Activated T-cell treated with anti-CD3 and anti-CD28 coated beads for 48 hours (primary cell): ENCODE measurements at regions not wholly inside any gene's neighbourhood (a gene's known extent, or its start where the extent isn't known, plus 50 kb on each side); places are given as distances from the start of the nearest gene placed in this dataset.

Experiments
- DNase-seq: peaks from one replicate; pipeline ENCODE4 v3.0.0-alpha.2; 2020; ENCODE audit warnings: low read depth

GRCh38 chr11:42593441-42593840, 718.4 kb upstream of the API5 start:
- DNase-seq, result no peak

DNA sequence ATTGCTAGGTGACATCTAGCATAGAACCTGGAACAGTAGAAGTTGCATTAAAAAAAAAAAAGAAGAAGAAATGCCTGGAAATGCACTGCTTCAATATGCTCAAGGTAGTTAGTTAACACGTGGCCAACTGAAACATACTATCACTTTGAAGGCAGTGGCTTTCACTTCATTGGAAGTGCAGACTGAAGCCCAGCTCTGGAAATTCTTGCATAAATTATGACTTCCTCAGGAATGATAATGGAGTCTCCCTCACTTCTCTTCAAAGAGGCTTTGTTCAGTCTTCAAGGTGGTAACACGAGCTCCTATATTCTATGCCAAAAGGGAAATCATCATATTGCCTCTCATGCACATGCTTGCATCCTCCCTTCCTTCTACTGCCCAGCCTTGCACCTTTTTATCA, 715.9 kb upstream of the API5 start:
- no peak for DNase-seq

DNA sequence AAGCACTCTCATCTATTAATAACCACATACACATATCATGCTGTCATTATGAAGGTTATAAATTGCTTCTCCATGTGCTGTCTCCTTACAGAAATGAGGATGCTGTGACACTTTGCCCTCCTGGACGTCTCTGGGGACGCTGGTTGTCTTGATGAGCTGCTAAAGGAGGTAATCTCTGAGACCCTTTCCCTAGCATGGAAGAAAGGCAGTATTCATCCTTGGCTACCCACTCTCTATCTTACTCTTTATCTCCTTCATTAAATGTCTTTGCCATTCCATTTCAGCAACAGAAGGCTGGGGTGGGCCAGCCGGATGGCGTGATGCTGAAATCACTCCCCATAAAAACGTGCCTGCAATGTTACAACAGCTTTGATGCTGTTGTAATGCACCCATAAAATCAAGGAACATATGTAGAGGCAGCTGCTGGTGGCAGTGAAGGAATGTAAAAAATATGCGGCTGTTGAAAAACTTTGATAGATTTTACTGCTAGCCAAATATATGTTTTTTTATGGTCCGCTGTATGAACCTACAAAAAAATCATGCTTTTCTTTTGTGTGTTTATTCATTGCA, 715.1 kb upstream of the API5 start:
- no peak for DNase-seq

GRCh38 chr11:42598341-42598740, 713.5 kb upstream of the API5 start:
- DNase-seq, result no peak

DNA sequence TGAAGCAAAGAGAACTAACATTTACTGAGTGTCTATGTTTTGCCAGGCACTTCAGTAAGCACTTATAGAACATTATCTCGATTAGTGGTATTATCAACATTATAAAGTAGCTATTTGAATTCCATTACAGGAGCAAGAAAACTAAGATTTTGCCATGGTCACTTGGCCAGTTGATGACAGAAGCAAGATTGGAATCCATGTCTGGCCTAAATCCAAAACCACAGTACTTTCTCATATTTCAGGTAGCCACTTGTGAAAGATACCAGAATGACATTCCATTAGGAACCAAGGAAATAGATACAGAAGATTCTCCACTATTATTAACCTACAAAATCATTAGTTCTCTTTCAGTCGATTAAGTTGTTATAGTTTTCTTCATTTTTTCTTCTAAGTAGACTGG, 691.0 kb upstream of the API5 start:
- no peak for DNase-seq

DNA sequence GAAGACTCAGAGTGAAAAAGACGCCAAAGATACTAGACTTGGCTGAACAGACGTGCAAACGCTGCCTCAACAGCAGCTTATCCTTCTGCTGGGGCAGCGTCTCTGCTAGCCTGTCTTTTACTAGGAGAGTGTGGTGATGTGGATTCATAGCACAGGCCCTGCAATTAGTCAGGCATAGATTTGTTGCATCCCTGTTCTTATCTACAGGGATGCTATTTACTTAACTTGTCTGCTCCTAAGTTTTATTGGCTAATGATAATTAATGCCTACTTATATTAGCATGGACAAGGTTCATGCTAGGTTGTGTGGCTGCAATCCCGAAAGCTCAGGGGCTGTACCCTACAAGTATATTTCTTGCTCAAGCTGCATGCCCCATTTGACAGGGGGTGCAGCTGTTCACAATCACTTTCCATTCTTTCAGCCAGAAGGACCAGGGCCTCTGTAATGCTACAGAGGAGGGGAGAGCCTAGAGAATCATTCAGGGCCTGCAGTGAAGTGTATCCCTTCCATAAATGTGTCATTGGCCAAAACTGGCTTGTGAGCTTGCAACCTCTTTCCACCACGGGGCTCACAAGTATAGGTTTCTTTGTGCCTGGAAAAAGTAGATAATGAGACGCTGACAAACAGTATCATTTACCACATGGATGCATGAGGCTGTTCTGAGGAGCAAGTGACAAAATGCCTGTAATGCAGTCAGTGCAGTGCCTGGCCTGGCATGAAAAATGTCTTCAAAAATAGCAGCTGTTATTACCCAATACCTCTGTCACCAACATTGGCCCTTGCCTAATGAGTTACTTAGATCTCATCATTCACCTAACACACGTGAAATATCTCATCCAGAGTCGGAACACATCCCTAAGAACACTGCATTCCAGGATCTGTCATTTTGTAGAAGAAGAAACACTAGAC, 685.8 kb upstream of the API5 start:
- no peak for DNase-seq

DNA sequence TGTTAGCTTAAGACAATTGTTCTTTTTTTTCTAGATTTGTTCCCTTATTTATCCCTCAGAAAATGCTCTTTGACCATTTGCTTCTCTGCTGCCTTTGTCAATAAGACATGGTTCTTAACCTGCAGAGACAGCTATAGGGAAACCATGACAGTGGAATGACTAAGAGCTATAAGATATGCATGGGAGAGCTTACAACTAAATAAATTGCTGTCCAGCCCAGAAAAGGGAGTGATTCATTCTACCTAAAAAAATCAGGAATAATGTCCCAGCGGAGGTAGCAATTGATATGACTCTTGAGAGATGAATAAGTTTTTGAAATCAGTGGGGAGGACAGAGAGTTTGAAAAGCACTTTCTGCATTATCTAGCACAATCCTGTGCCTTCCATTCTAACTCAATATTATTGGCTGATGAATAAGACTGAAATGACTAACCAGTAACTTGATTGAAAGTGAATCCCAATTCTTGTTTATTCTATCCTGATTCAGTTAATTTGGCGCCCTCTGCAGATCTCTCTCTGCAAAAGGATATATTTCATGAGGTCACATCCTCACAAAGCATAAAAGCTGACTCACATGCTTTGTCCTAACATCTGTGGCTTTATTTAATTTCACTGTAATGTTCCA, 680.5 kb upstream of the API5 start:
- DNase-seq, result no peak

GRCh38 chr11:42646959-42647358, 664.8 kb upstream of the API5 start:
- no peak for DNase-seq

DNA sequence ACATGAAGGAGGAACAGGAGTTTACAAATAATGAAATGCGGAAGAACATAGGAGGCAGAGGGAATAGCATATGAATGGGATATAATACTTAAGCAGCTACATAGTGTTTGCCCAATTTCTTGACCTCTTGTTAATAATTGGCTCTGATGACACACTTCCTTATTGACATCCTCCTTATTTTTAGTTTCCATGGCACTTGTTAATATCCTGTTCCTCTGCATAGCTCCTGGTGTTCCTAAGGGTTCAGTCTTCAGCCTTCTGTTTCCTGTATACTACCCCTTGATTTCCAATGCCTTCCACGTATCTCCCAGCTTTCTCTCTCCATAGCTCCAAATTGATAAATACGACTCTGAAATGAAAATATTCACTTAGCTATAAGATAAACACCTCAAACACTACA, 663.8 kb upstream of the API5 start:
- no peak for DNase-seq

GRCh38 chr11:42651621-42652020, 660.2 kb upstream of the API5 start:
- no peak for DNase-seq

GRCh38 chr11:42657169-42657568, 654.6 kb upstream of the API5 start:
- DNase-seq, result no peak

- no peak for DNase-seq
Observed at GRCh38 chr11:42661942-42662341, 649.9 kb upstream of the API5 start.

DNA sequence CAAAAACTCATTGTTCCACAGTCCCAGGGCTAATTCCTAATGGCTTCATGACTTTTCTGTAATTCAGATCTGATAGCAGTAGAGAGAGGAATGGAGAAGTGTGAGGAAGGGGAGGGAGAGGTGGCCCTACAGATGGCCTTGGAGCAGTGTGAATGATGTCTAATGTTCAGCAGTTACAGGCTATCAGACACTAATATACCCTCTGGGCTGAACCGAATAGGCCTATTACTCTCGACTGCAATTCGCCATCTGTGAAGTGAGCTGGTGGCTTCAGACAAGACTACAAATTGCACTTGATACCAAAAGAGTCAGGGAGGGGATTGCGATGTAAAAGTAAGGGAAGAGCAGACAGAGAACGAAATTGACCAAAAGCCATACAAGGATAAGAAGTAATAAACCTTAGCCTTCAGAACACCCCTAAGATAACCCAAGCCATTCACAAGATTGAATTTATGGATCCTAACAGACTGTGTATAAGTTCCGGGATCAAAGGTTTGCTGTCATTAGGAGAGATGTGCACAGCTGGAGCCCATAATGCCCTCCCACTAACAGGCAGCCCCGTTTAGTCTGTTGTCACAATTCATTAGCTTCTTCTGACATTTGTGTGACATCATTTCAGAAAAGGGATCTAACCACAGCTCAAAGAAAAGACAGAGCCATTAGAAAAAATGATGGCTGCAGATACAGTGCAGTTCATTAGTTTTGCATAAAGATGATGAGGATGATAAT, 642.4 kb upstream of the API5 start:
- no peak for DNase-seq

GRCh38 chr11:42674436-42674835, 637.4 kb upstream of the API5 start:
- no peak for DNase-seq

GRCh38 chr11:42707541-42707940, 604.3 kb upstream of the API5 start:
- no peak for DNase-seq

GRCh38 chr11:42709216-42709615, 602.6 kb upstream of the API5 start:
- no peak for DNase-seq

DNA sequence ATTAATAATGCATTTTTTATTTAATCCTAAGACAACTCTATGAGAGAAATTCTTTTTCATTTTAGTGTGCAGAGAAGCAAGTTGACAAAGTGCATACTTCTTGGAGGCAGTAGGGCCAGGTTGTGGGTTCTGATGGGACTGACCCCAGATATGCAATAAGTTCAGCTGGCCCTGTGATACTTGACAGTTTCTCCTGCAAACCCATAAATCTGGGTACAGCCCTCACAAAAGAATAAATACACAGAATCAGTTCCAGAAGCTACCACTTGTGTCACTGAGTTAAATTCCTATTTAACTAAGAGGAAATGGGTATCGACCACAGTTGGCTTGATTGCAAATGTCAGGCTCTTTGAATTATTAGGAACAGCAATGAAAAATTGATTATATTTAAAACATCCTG, 598.5 kb upstream of the API5 start:
- no peak for DNase-seq

DNA sequence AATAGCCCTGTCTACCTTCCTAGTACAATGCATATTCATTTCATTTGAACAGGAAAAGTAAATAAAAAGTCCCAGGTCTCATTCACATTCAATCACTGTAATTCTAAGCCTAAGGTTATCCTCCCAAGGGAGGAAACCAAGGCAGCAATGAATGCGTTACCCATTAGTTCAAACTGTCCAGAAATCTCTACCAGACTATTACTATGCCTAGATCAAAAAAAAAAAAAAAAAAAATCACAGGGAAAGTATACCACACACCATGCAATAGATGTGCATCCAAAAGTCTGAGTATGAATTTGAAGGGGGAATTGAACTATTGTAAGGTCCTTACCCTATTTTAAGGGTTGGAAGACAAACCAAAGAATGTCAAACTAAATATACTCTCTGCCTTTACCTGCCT, 598.0 kb upstream of the API5 start:
- DNase-seq, result no peak

GRCh38 chr11:42720716-42721563, 590.9 kb upstream of the API5 start:
- no peak for DNase-seq

DNA sequence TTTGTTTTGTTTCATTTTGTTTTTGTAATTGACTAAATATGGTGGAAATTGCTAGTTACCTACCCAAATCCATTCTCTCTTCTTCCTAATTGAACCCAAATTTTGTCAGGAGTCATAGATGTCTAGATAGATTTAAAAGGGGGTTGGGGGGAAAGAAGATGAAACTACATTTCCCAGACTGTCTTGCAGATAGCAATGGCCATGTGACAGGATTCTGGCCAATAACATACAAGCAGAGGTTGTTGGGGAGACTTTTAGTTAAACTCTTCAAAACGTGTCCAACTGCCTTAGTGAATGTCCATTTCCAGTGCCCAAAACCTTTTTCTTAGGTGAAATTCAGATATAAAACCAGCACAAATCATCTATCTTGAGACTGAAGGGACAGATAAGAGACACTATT, 583.9 kb upstream of the API5 start:
- no peak for DNase-seq

- DNase-seq, result no peak
Observed at GRCh38 chr11:42762348-42762747, 549.4 kb upstream of the API5 start.

- no peak for DNase-seq
Observed at GRCh38 chr11:42764936-42765335, 546.9 kb upstream of the API5 start.
